ENCODE measurements at regions not wholly inside any gene's neighbourhood (a gene's known extent, or its start where the extent isn't known, plus 50 kb on each side); places are given as distances from the start of the nearest gene placed in this dataset.

DNA sequence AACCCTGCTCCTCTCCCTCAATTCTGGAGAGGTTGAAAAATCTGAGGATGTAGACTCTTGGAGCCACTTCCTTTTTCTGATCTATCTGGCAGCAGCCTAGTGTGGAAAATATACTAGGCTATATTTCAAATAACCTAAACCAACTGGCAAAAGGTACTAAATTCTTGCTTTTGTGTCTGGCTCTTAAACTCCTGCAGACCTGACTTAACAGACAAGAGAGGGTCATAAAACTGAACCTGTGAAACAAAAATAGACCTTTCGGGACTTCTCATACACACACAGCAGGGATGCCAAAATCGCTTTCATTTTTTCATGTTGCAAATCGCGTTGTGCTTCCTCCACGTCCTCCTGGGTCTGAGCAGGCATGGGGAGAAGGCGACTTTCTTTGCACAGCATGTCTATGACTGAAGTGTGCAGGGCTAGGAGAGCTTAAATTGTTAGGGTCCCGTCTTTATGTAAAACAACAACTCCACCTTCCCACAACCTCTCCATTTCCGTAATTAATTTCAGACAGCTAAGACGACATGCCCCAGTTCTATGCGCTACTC lies 520.7 kb upstream of the PSMD7 start:
- TF ChIP-seq POLR2A (IDR thresholded peaks at IDR 0.05) = no peak
- TF ChIP-seq, protein P1, sequence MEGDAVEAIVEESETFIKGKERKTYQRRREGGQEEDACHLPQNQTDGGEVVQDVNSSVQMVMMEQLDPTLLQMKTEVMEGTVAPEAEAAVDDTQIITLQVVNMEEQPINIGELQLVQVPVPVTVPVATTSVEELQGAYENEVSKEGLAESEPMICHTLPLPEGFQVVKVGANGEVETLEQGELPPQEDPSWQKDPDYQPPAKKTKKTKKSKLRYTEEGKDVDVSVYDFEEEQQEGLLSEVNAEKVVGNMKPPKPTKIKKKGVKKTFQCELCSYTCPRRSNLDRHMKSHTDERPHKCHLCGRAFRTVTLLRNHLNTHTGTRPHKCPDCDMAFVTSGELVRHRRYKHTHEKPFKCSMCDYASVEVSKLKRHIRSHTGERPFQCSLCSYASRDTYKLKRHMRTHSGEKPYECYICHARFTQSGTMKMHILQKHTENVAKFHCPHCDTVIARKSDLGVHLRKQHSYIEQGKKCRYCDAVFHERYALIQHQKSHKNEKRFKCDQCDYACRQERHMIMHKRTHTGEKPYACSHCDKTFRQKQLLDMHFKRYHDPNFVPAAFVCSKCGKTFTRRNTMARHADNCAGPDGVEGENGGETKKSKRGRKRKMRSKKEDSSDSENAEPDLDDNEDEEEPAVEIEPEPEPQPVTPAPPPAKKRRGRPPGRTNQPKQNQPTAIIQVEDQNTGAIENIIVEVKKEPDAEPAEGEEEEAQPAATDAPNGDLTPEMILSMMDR (IDR thresholded peaks at IDR 0.05) = no peak
- no peak for TF ChIP-seq POLR2AphosphoS5 (IDR thresholded peaks at IDR 0.05)
